ENCODE measurements at regions not wholly inside any gene's neighbourhood (a gene's known extent, or its start where the extent isn't known, plus 50 kb on each side); places are given as distances from the start of the nearest gene placed in this dataset.

GRCh38 chr5:173828952-173829351 is 59.2 kb upstream of the CPEB4 start:
- TF ChIP-seq, protein P1, sequence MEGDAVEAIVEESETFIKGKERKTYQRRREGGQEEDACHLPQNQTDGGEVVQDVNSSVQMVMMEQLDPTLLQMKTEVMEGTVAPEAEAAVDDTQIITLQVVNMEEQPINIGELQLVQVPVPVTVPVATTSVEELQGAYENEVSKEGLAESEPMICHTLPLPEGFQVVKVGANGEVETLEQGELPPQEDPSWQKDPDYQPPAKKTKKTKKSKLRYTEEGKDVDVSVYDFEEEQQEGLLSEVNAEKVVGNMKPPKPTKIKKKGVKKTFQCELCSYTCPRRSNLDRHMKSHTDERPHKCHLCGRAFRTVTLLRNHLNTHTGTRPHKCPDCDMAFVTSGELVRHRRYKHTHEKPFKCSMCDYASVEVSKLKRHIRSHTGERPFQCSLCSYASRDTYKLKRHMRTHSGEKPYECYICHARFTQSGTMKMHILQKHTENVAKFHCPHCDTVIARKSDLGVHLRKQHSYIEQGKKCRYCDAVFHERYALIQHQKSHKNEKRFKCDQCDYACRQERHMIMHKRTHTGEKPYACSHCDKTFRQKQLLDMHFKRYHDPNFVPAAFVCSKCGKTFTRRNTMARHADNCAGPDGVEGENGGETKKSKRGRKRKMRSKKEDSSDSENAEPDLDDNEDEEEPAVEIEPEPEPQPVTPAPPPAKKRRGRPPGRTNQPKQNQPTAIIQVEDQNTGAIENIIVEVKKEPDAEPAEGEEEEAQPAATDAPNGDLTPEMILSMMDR (IDR thresholded peaks at IDR 0.05), result no peak
- no peak for TF ChIP-seq REST (IDR thresholded peaks at IDR 0.05; ENCODE audit: insufficient read depth in 1 of 2, low read depth in 2 of 2, low read length in 1 of 2)
- TF ChIP-seq POLR2AphosphoS5 (IDR thresholded peaks at IDR 0.05; ENCODE audit: low read depth, low read length), result no peak
- TF ChIP-seq SIN3A (IDR thresholded peaks at IDR 0.05; ENCODE audit: borderline replicate concordance, insufficient read depth, low read depth, low read length), result no peak
- no peak for TF ChIP-seq TCF7L2 (IDR thresholded peaks at IDR 0.05; ENCODE audit: low read depth, low read length)
- POLR2A ChIA-PET, result no interaction called here

DNA sequence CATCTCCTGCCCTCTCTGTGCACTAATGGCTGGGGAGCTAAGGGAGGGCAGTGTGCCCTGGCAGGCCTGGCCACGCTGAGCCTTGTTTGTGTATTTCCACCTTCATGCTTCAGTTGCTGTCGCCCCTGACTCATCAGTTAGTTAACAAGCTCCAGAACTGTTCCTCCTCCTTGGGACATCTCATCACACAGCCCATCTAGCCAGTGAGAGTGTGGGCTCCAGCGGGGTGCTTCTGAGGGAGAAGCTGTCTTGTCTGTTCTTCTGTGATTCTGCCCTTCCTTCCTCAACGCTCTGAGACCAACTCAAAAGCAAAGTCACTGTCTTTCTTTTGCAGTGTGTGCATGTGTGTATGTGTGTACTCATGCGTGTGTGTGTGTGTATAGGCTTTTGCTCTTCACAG is 58.3 kb upstream of the CPEB4 start:
- Histone ChIP-seq H3K4me3 (ENCODE audit: low read depth in 2 of 2, low read length in 2 of 2) (no peak overlapping the region), H3K36me3 (ENCODE audit: control insufficient read depth, insufficient read depth, low read length) (no peaks in the 10 kb centered on the region), H3K4me1 (ENCODE audit: control insufficient read depth, insufficient read depth, low read length) (no peaks in the 10 kb centered on the region), H3K27me3 (ENCODE audit: control insufficient read depth, insufficient read depth, low read length) (no peaks in the 10 kb centered on the region), H3K27ac (ENCODE audit: low read length) (no peak overlapping the region), H3K9me3 (ENCODE audit: control insufficient read depth, insufficient read depth, low read depth, low read length) (peaks cover 4% of the 10 kb centered on the region; the same call in 1 of the 2 replicates)
- no TSS peak for BruUV-seq (replicated peaks)
- TF ChIP-seq SIN3A (IDR thresholded peaks at IDR 0.05; ENCODE audit: borderline replicate concordance, insufficient read depth, low read depth, low read length) (no peak), REST (IDR thresholded peaks at IDR 0.05; ENCODE audit: insufficient read depth in 1 of 2, low read depth in 2 of 2, low read length in 1 of 2) (no peak), POLR2AphosphoS5 (IDR thresholded peaks at IDR 0.05; ENCODE audit: low read depth, low read length) (no peak), TCF7L2 (IDR thresholded peaks at IDR 0.05; ENCODE audit: low read depth, low read length) (no peak)
- TF ChIP-seq, protein P1 (IDR thresholded peaks at IDR 0.05), result no peak
- ATAC-seq, result peak; percentile 51; the same call in 1 of the 2 replicates
- ChIA-PET POLR2A (no interaction called here), CTCF (no interaction called here)
- DNase-seq (ENCODE audit: low read depth, low spot score), result no peak
- intact Hi-C loops (cut with micrococcal nuclease; ENCODE audit: unreplicated experiment) (no loop called here), in situ Hi-C loops (cut with HindIII; ENCODE audit: low pct_unique_long_range_greater_than_20kb, low sequenced_read_pairs) (no loop called here)

More at GRCh38 chr5:173828952-173829351, 59.2 kb upstream of the CPEB4 start:
- H3K9me3 ChIP-seq (ENCODE audit: control insufficient read depth, insufficient read depth, low read depth, low read length), result peaks cover 4% of the 10 kb centered on the region; the same call in 1 of the 2 replicates
- ATAC-seq (no peak), DNase-seq (ENCODE audit: low read depth, low spot score) (no peak)
- intact Hi-C loops (cut with micrococcal nuclease; ENCODE audit: unreplicated experiment), result no loop called here
- H3K36me3 ChIP-seq (ENCODE audit: control insufficient read depth, insufficient read depth, low read length), result no peaks in the 10 kb centered on the region
- no peaks in the 10 kb centered on the region for H3K27me3 ChIP-seq (ENCODE audit: control insufficient read depth, insufficient read depth, low read length)
- in situ Hi-C loops (cut with HindIII; ENCODE audit: low pct_unique_long_range_greater_than_20kb, low sequenced_read_pairs), result no loop called here
- H3K27ac ChIP-seq (ENCODE audit: low read length), result no peak overlapping the region
- no peaks in the 10 kb centered on the region for H3K4me1 ChIP-seq (ENCODE audit: control insufficient read depth, insufficient read depth, low read length)
- BruUV-seq (replicated peaks), result no TSS peak
- CTCF ChIA-PET, result interaction anchor here (0.5 kb wide), 1 partner anchor 24 kb away, joined by 3 read pairs; no protein-coding TSS in a partner anchor
- H3K4me3 ChIP-seq (ENCODE audit: low read depth in 2 of 2, low read length in 2 of 2), result no peak overlapping the region
